Kidney (tissue), 13 donors: ENCODE measurements at regions not wholly inside any gene's neighbourhood (a gene's known extent, or its start where the extent isn't known, plus 50 kb on each side); places are given as distances from the start of the nearest gene placed in this dataset.
A peak's percentile ranks its signal among the peaks of the same experiment; 100 is the strongest.

Experiments used
- DNase-seq, 5 donors: peaks; one replicate each; pipeline ENCODE4 v3.0.0-alpha.2; 2013 to 2020
- FAIRE-seq: peaks from 2 replicates; lab custom pipeline; 2012; peaks lifted over from hg19 to GRCh38; lab: Jason Lieb, UNC
- H3K27ac ChIP-seq, 2 donors: one replicate each; pipeline ENCODE4 v1.7.0; 2013; ENCODE audit warnings: low read depth in 2 of 2, low read length in 2 of 2, inconsistent platforms in 1 of 2
- H3K27me3 ChIP-seq: one replicate; pipeline ENCODE4 v1.7.1; 2013; ENCODE audit warnings: low read length, inconsistent platforms; ENCODE audit not compliant: control insufficient read depth, insufficient read depth
- H3K36me3 ChIP-seq, 3 donors: one replicate each; pipeline versions ENCODE4 v1.7.0 to v1.7.1; 2013; ENCODE audit warnings: low read length in 3 of 3, control low read depth in 1 of 3, inconsistent platforms in 1 of 3; ENCODE audit not compliant: insufficient read depth in 3 of 3, control insufficient read depth in 2 of 3
- H3K4me1 ChIP-seq, 3 donors: one replicate each; pipeline versions ENCODE4 v1.7.0 to v1.7.1; 2013; ENCODE audit warnings: low read length in 3 of 3, inconsistent platforms in 1 of 3, low read depth in 1 of 3; ENCODE audit not compliant: control insufficient read depth in 2 of 3, insufficient read depth in 2 of 3
- H3K4me3 ChIP-seq, 3 donors: one replicate each; pipeline versions ENCODE4 v1.7.0 to v1.8.1; 2013; ENCODE audit warnings: low read length in 3 of 3, control low read depth in 1 of 3, inconsistent platforms in 1 of 3
- H3K9ac ChIP-seq, 3 donors: one replicate each; pipeline versions ENCODE4 v1.7.0 to v1.7.1; 2013; ENCODE audit warnings: low read length in 3 of 3, control low read depth in 1 of 3, inconsistent platforms in 1 of 3
- H3K9me3 ChIP-seq, 3 donors: one replicate each; pipeline versions ENCODE4 v1.7.0 to v1.7.1; 2013; ENCODE audit warnings: low read length in 3 of 3, control low read depth in 1 of 3, inconsistent platforms in 1 of 3; ENCODE audit not compliant: control insufficient read depth in 2 of 3, insufficient read depth in 1 of 3
- CTCF ChIP-seq: IDR thresholded peaks from 3 replicates; pipeline ENCODE4 v1.5.1; 2012; ENCODE audit warnings: mild to moderate bottlenecking, moderate library complexity, borderline replicate concordance; ENCODE audit not compliant: insufficient read depth; ENCODE audit errors: extremely low read depth
- intact Hi-C: fragments of 100-400 bp; cut with DNase I; formaldehyde crosslinking; loops from one replicate; pipeline ENCODE4 v1.11.1; 2022
- donor health status: control.
- donor health status: control.
- donor health status: control.
- donor health status: control.
- donor health status: control.
- donor health status: DM: yes; HTN: yes; CAD: no.
- donor health status: Normal renal cell carcinoma (clear cell type).

- FAIRE-seq: no peak
- TF ChIP-seq CTCF: no peak
Measured at GRCh38 chr11:50155508-50155907, 122.8 kb downstream of the OR4C45 start.

GRCh38 chr11:50164050-50164449 is 131.4 kb downstream of the OR4C45 start:
- Histone ChIP-seq H3K36me3 (no peaks in the 10 kb centered on the region), H3K27ac (no peak overlapping the region), H3K27me3 (no peaks in the 10 kb centered on the region), H3K4me1 (no peaks in the 10 kb centered on the region), H3K4me3 (no peak overlapping the region), H3K9ac (no peak overlapping the region), H3K9me3 (no peaks in the 10 kb centered on the region)
- DNase-seq: peak in 1 of 5 donors; percentile 61
- no peak for FAIRE-seq
- intact Hi-C loops: no loop called here
- no peak for TF ChIP-seq CTCF

More at GRCh38 chr11:50155508-50155907, 122.8 kb downstream of the OR4C45 start:
- Histone ChIP-seq H3K36me3 (no peaks in the 10 kb centered on the region), H3K4me3 (no peak overlapping the region), H3K27me3 (no peaks in the 10 kb centered on the region), H3K9me3 (peaks cover 0 to 2% (median 0%) of the 10 kb centered on the region in 3 donors), H3K9ac (no peak overlapping the region), H3K4me1 (no peaks in the 10 kb centered on the region), H3K27ac (no peak overlapping the region)
- no peak for DNase-seq
- intact Hi-C loops: no loop called here

GRCh38 chr11:50169634-50170033 is 137.0 kb downstream of the OR4C45 start:
- no peak for DNase-seq
- intact Hi-C loops: no loop called here
- no peak overlapping the region for H3K27ac ChIP-seq
- H3K9ac ChIP-seq: no peak overlapping the region
- FAIRE-seq: no peak
- H3K9me3 ChIP-seq: no peaks in the 10 kb centered on the region
- H3K4me1 ChIP-seq: no peaks in the 10 kb centered on the region
- H3K36me3 ChIP-seq: no peaks in the 10 kb centered on the region
- TF ChIP-seq CTCF: no peak
- no peaks in the 10 kb centered on the region for H3K27me3 ChIP-seq
- H3K4me3 ChIP-seq: no peak overlapping the region

GRCh38 chr11:50170115-50170514 is 137.4 kb downstream of the OR4C45 start:
- DNase-seq (no peak), FAIRE-seq (no peak)
- Histone ChIP-seq H3K4me1 (no peaks in the 10 kb centered on the region), H3K9ac (no peak overlapping the region), H3K4me3 (no peak overlapping the region), H3K27ac (no peak overlapping the region), H3K9me3 (no peaks in the 10 kb centered on the region), H3K36me3 (no peaks in the 10 kb centered on the region), H3K27me3 (no peaks in the 10 kb centered on the region)
- intact Hi-C loops: no loop called here
- no peak for TF ChIP-seq CTCF
